ENCODE measurements at regions not wholly inside any gene's neighbourhood (a gene's known extent, or its start where the extent isn't known, plus 50 kb on each side); places are given as distances from the start of the nearest gene placed in this dataset.
A peak's percentile ranks its signal among the peaks of the same experiment; 100 is the strongest.
"Not testable (repeated sequence)": the region's sequence is repeated elsewhere in the genome, so short reads cannot be mapped to it uniquely, and the experiment has no call there.

- no peak for DNase-seq (ENCODE audit: low spot score)
Measured at GRCh38 chr10:36765782-36766414, 359.5 kb upstream of the ANKRD30A start.

DNA sequence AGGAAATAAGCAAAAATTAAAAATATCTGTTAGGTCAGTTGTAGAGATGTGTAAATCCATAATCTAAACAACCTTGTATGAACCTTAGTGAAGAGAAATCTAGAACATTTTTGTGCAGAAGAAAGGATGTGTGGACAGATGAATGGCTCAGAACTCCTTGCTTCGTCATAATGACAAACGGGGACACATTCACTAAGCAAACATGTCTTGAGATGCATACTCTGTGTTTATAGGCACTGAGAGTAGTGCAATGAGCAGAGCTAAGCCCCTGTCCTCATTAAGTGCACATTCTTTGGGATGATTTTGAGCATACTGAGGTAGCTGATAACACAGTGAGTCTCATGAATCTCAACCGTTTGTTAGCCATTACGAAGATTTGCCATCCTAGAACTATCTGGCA, 360.6 kb upstream of the ANKRD30A start:
- DNase-seq (ENCODE audit: low spot score): no peak

- no peak for DNase-seq (ENCODE audit: low spot score)
Measured at GRCh38 chr10:36761121-36761520, 364.3 kb upstream of the ANKRD30A start.

DNA sequence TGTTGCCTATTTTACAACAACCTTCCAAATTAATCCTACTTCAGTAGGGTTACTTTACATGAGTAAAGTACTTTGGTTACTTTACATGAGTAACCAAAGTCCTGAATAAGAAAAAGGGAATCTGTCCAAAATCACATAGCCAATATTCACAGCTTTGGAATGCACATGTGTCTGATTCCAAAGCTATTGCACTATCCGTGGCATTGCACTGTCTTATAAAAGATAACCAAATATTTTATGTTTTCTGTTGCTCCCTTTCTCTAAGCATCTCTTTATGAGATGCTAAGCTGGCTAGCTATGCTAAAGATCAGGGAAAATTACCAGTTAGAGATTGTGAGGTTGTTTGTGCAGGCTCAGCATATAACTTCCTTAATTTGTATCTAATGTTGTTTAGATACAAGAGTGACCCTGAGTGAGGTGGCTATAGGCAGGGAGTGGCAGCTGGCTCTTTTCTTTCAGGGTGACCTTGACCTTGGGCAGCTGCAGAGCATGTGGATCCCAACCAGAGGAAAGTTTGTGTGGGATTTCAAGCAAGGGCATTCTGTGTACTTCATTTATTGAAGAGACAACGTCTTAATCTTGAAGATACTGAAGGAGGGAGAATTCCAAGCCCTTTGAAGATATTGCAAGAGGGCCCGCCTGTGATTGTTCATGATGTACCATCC, 366.1 kb upstream of the ANKRD30A start:
- no peak for DNase-seq (ENCODE audit: low spot score)

DNA sequence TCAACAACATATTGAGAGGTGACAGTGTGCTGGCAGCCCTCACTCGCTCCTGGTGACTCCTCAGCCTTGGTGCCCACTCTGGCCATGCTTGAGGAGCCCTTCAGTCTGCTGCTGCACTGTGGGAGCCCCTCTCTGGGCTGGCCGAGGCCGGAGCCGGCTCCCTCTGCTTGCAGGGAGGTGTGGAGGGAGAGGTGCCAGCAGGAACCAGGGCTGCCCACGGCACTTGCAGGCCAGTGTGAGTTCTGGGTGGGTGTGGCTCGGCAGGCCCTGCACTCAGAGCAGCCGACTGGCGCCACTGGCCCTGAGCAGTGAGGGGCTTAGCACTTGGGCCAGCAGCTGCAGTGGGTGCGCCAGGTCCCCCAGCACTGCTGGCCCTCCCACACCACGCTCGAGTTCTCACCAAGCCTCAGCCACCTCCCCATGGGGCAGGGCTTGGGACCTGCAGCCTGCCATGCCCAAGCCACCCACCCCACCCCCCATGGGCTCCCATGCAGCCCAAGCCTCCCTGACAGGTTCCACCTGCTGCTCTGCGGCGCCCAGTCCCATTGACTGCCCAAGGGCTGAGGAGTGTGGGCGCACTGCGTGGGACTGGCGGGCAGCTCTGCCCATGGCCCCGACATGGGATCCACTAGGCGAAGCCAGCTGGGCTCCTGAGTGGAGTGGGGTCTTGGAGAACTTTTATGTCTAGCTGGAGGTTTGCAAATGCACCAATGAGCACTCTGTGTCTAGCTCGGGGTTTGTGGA, 377.1 kb upstream of the ANKRD30A start:
- DNase-seq (ENCODE audit: low spot score): no peak

- no peak for DNase-seq (ENCODE audit: low spot score)
Measured at GRCh38 chr10:36739884-36740445, 385.4 kb upstream of the ANKRD30A start.

DNA sequence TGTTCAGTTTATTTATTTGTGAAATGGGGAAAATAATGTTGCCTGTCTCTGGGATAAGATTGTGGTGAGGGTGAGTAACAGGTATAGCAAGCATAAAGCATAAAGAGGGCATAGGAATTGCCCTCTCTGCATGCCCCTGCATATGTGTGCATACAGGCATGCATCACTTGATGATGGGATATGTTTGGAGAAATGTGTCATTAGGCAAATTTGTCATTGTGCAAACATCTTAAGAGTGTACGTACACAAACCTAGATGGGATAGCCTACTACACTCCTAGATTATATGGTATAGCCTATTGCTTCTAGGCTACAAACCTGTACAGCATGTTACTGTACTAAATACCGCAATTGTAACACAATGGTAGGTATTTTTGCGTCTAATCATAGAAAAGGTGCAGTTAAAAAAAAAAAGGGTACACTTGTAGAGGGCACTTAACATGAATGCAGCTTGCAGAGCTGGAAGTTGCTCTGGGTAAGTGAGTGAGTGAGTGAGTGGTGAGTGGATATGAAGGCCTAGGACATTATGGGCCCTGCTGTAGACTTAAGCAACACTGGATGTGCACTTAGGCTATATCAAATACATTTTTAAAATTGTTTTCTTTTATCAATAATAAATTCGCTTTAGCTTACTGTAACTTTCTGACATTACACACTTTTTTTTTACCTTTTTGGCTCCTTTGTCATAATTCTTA, 386.5 kb upstream of the ANKRD30A start:
- DNase-seq (ENCODE audit: low spot score): no peak

DNA sequence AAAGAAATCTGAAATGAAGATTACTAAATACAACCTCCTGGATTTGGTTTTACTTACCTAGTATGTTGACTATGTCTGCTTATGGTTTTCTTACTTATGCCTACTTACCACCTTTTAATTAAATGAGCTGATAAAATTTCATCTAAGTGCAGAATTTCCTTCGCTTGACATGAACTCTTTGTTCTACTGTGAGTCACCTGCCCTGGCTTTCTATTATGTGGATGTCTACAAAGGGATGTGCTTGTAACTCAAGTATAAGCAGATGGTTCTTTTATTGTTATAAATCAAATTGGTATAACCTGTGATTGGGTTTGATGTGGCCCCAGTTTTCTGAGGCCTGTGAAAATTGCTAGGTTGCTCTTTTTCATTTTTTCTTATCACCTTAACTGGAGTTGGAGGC, 389.1 kb upstream of the ANKRD30A start:
- no peak for DNase-seq (ENCODE audit: low spot score)

GRCh38 chr10:36734590-36734989, 390.8 kb upstream of the ANKRD30A start:
- not testable (repeated sequence) for DNase-seq (ENCODE audit: low spot score)

DNA sequence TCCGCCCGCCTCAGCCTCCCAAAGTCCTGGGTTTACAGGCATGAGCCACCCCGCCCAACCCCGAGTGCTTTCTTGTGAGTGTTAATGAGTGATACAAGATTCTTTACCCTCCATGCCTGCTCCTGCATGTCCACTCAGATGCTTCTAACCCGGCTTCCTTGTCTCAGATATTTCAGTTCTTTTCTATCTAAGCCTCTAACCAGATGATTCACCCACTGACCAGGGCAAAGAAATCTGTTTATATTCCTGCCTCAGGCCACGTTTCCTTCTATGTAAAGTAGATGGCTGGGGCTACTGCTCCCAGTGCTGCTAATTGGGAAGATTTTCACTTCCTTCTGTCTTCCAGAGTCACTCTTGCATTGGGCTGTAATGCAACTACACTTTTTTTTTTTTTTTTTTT, 395.1 kb upstream of the ANKRD30A start:
- DNase-seq (ENCODE audit: low spot score): no peak

GRCh38 chr10:36728626-36729025, 396.8 kb upstream of the ANKRD30A start:
- no peak for DNase-seq (ENCODE audit: low spot score)

GRCh38 chr10:36725581-36726520, 399.5 kb upstream of the ANKRD30A start:
- DNase-seq (ENCODE audit: low spot score): peak; percentile 71

DNA sequence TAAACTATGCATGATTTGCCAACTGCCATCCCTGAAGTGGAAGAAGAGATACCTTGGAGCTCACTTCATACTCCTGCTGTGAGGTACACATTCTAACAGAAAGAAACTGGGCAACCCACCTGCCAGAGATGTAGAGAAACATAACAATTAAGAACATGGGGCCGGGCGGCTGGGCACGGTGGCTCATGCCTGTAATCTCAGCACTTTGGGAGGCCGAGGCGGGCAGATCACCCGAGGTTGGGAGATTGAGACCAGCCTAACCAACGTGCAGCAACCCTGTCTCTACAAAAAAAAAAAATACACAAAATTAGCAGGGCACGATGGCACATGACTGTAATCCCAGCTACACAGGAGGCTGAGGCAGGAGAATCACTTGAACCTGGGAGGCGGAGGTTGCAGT, 402.6 kb upstream of the ANKRD30A start:
- DNase-seq (ENCODE audit: low spot score): no peak

GRCh38 chr10:36721871-36722270, 403.5 kb upstream of the ANKRD30A start:
- DNase-seq (ENCODE audit: low spot score): no peak

- no peak for DNase-seq (ENCODE audit: low spot score)
Measured at GRCh38 chr10:36720895-36721294, 404.5 kb upstream of the ANKRD30A start.

- no peak for DNase-seq (ENCODE audit: low spot score)
Measured at GRCh38 chr10:36717118-36717517, 408.3 kb upstream of the ANKRD30A start.

DNA sequence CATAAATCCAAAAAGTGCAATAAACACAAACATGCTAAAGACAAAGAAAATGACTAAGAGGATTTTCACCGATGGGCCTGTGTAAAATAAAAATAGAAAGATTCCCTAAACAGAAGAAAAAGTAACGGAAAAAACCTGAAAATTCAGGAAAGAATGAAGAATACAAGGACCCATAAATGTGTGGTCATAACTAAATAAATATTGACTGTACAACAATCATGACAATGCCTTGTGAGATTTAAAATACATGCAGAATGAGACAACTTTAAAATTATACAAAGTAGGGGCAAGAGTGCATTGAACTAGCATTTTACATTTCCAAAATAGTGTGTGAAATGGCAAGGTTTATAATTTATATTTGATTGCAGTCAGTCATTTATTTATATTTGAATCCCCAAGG, 409.1 kb upstream of the ANKRD30A start:
- no peak for DNase-seq (ENCODE audit: low spot score)

DNA sequence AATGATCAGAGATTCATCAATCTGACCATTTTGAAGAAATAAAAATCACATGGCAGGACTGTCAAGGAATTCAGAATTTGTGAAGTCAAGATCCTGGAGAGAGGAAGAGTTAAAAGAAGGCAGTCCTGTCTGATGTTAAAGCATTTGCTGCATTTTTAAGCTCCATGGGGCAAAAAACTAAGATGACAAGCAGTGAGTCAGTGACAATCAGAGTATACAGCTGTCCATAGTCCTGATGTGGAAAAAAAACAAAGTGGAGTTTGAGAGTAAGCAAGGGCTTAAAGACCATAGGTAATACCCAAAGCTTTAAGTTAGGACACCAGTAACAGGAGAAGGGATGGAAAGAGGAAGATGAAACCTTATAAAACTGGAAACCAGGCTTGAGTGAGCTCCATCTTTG, 412.7 kb upstream of the ANKRD30A start:
- DNase-seq (ENCODE audit: low spot score): no peak

DNA sequence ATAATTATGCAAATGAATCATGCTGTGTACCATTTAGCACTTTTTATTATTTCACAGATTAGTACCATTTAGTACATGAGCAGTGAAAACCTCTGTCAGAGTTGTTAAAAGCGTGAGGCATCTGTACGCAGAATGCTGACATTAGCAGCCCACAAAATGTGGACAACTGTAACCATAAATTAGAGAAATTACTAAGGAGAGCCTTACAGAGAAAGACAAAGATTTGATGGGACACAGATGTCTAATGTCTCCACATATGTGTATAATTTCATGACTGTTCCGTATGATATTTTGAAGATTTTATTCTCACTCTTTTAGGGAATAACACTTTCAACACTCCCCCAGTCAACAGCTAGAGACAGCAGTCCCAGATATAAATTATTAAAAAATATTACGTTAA, 414.0 kb upstream of the ANKRD30A start:
- DNase-seq (ENCODE audit: low spot score): no peak

- no peak for DNase-seq (ENCODE audit: low spot score)
Measured at GRCh38 chr10:36704124-36704523, 421.3 kb upstream of the ANKRD30A start.

- no peak for DNase-seq (ENCODE audit: low spot score)
Measured at GRCh38 chr10:36703179-36703578, 422.2 kb upstream of the ANKRD30A start.

Data from ecto neural progenitor cell (in vitro differentiated cells).